H1 (cell line): ENCODE measurements at regions not wholly inside any gene's neighbourhood (a gene's known extent, or its start where the extent isn't known, plus 50 kb on each side); places are given as distances from the start of the nearest gene placed in this dataset.

Experiments
- CTCF ChIA-PET: fragments of 300-600 bp; sonication (Branson Sonifier 250); formaldehyde crosslinking; loops from one replicate; lab custom pipeline; 2021; ENCODE audit not compliant: partially characterized antibody; lab: Charles Lee
- POLR2A ChIA-PET: fragments of 300-600 bp; sonication (Branson Sonifier 250); formaldehyde crosslinking; loops from one replicate; lab custom pipeline; 2021; ENCODE audit warnings: inconsistent platforms; ENCODE audit not compliant: partially characterized antibody; lab: Charles Lee
- DNase-seq, 2 experiments: peaks; one replicate each; pipeline versions ENCODE4 v3.0.0 to v3.0.0-alpha.2; 2010 to 2022; ENCODE audit warnings: low spot score in 2 of 2, low read depth in 1 of 2, mixed read lengths in 1 of 2
- FAIRE-seq: peaks from 2 replicates; lab custom pipeline; 2011; peaks lifted over from hg19 to GRCh38; lab: Jason Lieb, UNC
- H2AFZ ChIP-seq: 2 replicates; pipeline ENCODE4 v1.8.1; 2012; ENCODE audit warnings: low read length, inconsistent platforms
- H2AK5ac ChIP-seq: 2 replicates; pipeline ENCODE4 v1.6.1; 2013; ENCODE audit warnings: low read depth, low read length
- H2BK120ac ChIP-seq: replicated peaks from 2 replicates; pipeline ENCODE3; 2013; ENCODE audit warnings: low read depth, low read length, inconsistent platforms
- H2BK12ac ChIP-seq: 2 replicates; pipeline ENCODE4 v1.6.1; 2013; ENCODE audit warnings: low read depth, low read length
- H2BK15ac ChIP-seq: 2 replicates; pipeline ENCODE4 v1.6.1; 2013; ENCODE audit warnings: low read length
- H2BK20ac ChIP-seq: 2 replicates; pipeline ENCODE4 v1.6.1; 2013; ENCODE audit warnings: low read length
- H2BK5ac ChIP-seq: 2 replicates; pipeline ENCODE4 v1.6.1; 2013; ENCODE audit warnings: low read depth, low read length
- H3K14ac ChIP-seq: 2 replicates; pipeline ENCODE4 v1.6.1; 2013; ENCODE audit warnings: inconsistent platforms; ENCODE audit not compliant: insufficient read length
- H3K18ac ChIP-seq: 2 replicates; pipeline ENCODE4 v1.6.1; 2013; ENCODE audit warnings: low read length; ENCODE audit errors: extremely low read depth
- H3K23ac ChIP-seq: 2 replicates; pipeline ENCODE4 v1.6.1; 2013; ENCODE audit warnings: inconsistent platforms; ENCODE audit not compliant: insufficient read length
- H3K23me2 ChIP-seq: 2 replicates; pipeline ENCODE4 v1.6.1; 2013; ENCODE audit warnings: low read depth, low read length
- H3K27ac ChIP-seq: 2 replicates; pipeline ENCODE4 v1.6.1; 2011; ENCODE audit warnings: low read depth, low read length, inconsistent platforms
- H3K27me3 ChIP-seq, 4 experiments: replicated peaks in 1 of 4; 1 replicate in 1 of 4; 2 replicates in 3 of 4; pipeline versions ENCODE4 v1.6.1 to v1.8.1; 2011 to 2013; ENCODE audit warnings: low read length in 3 of 4, mild to moderate bottlenecking in 3 of 4, inconsistent platforms in 2 of 4, mixed read lengths in 2 of 4, moderate library complexity in 1 of 4; ENCODE audit not compliant: control insufficient read depth in 3 of 4, insufficient read depth in 3 of 4; ENCODE audit errors: extremely low read depth in 1 of 4
- H3K36me3 ChIP-seq, 4 experiments: 2 replicates each; pipeline versions ENCODE4 v1.6.1 to v1.8.1; 2011 to 2013; ENCODE audit warnings: mild to moderate bottlenecking in 4 of 4, low read length in 3 of 4, moderate library complexity in 2 of 4, control low read depth in 1 of 4, inconsistent platforms in 1 of 4; ENCODE audit not compliant: insufficient read depth in 4 of 4, control insufficient read depth in 2 of 4
- H3K4ac ChIP-seq: replicated peaks from 2 replicates; pipeline ENCODE3; 2013; ENCODE audit warnings: low read length, low read depth, mixed read lengths, inconsistent platforms; ENCODE audit not compliant: insufficient read length
- H3K4me1 ChIP-seq, 4 experiments: replicated peaks in 1 of 4; 1 replicate in 1 of 4; 2 replicates in 3 of 4; pipeline versions ENCODE4 v1.6.1 to v1.8.1; 2011 to 2013; ENCODE audit warnings: low read length in 3 of 4, inconsistent platforms in 2 of 4, mixed read lengths in 1 of 4; ENCODE audit not compliant: insufficient read depth in 4 of 4, control insufficient read depth in 3 of 4
- H3K4me2 ChIP-seq, 2 experiments: 2 replicates each; pipeline versions ENCODE4 v1.6.1 to v1.8.1; 2011 to 2013; ENCODE audit warnings: low read depth in 2 of 2, low read length in 2 of 2, control low read depth in 1 of 2, inconsistent platforms in 1 of 2, mild to moderate bottlenecking in 1 of 2; ENCODE audit not compliant: insufficient read depth in 1 of 2
- H3K4me3 ChIP-seq, 4 experiments: fragments of 200-600, 300-600 bp in 1 of 4; sonication (generic), shearing (Covaris generic), sonication (Bioruptor Twin) in 1 of 4; 2 replicates each; pipeline versions ENCODE4 v1.5.1 to v1.8.1; 2011 to 2016; ENCODE audit warnings: low read length in 4 of 4, low read depth in 3 of 4, control low read depth in 2 of 4, inconsistent platforms in 2 of 4, mild to moderate bottlenecking in 2 of 4, mixed read lengths in 1 of 4, moderate library complexity in 1 of 4; ENCODE audit not compliant: insufficient read depth in 2 of 4; ENCODE audit errors: extremely low read depth in 1 of 4
- H3K56ac ChIP-seq: replicated peaks from 2 replicates; pipeline ENCODE3; 2013; ENCODE audit warnings: low read depth, mild to moderate bottlenecking, mixed read lengths, low read length, inconsistent platforms; ENCODE audit not compliant: insufficient read length
- H3K79me1 ChIP-seq: 2 replicates; pipeline ENCODE4 v1.6.1; 2013; ENCODE audit warnings: low read depth, low read length, control low read depth
- H3K79me2 ChIP-seq, 2 experiments: 2 replicates each; pipeline versions ENCODE4 v1.6.1 to v1.8.1; 2012 to 2013; ENCODE audit warnings: low read length in 2 of 2, mild to moderate bottlenecking in 2 of 2, inconsistent platforms in 1 of 2; ENCODE audit not compliant: insufficient read depth in 2 of 2, control insufficient read depth in 1 of 2
- H3K9ac ChIP-seq, 4 experiments: replicated peaks in 1 of 4; 1 replicate in 1 of 4; 2 replicates in 3 of 4; pipeline versions ENCODE4 v1.6.1 to v1.8.1; 2011 to 2013; ENCODE audit warnings: low read depth in 3 of 4, low read length in 3 of 4, control low read depth in 2 of 4, mild to moderate bottlenecking in 2 of 4, moderate library complexity in 2 of 4, inconsistent platforms in 1 of 4; ENCODE audit errors: extremely low read depth in 1 of 4
- H3K9me3 ChIP-seq, 2 experiments: 2 replicates each; pipeline versions ENCODE4 v1.6.1 to v1.8.1; 2012 to 2013; ENCODE audit warnings: mild to moderate bottlenecking in 2 of 2, moderate library complexity in 2 of 2, control low read depth in 1 of 2, inconsistent platforms in 1 of 2, low read depth in 1 of 2, low read length in 1 of 2, mixed read lengths in 1 of 2; ENCODE audit not compliant: insufficient read depth in 2 of 2
- H4K20me1 ChIP-seq, 2 experiments: replicated peaks in 1 of 2; 2 replicates each; pipeline versions ENCODE3 to v1.8.1; 2011 to 2013; ENCODE audit warnings: inconsistent platforms in 2 of 2, low read length in 2 of 2, mild to moderate bottlenecking in 1 of 2; ENCODE audit not compliant: insufficient read depth in 2 of 2, control insufficient read depth in 1 of 2
- H4K5ac ChIP-seq: 2 replicates; pipeline ENCODE4 v1.6.1; 2013; ENCODE audit warnings: low read length, low read depth, mixed read lengths, inconsistent platforms; ENCODE audit not compliant: insufficient read length
- H4K8ac ChIP-seq: 2 replicates; pipeline ENCODE4 v1.8.0; 2013; ENCODE audit warnings: mild to moderate bottlenecking, moderate library complexity, low read length, inconsistent platforms; ENCODE audit not compliant: insufficient read depth; ENCODE audit errors: extremely low read depth
- H4K91ac ChIP-seq: replicated peaks from 2 replicates; pipeline ENCODE3; 2013; ENCODE audit warnings: low read length, mixed read lengths, inconsistent platforms; ENCODE audit not compliant: insufficient read length
- ASH2L ChIP-seq: fragments of 200-600, 300-600 bp; sonication (generic); IDR thresholded peaks from one replicate; pipeline ENCODE4 v1.7.1; 2017; ENCODE audit warnings: low read length
- CHD2 ChIP-seq: IDR thresholded peaks from 2 replicates; pipeline ENCODE4 v1.6.1; 2012; ENCODE audit warnings: low read length, improper control_type of control experiment
- POU5F1 ChIP-seq: IDR thresholded peaks from 2 replicates; pipeline ENCODE4 v1.6.1; 2011; ENCODE audit warnings: low read depth, mild to moderate bottlenecking, low read length, moderate library complexity
- SP2 ChIP-seq: IDR thresholded peaks from 2 replicates; pipeline ENCODE4 v1.6.1; 2012; ENCODE audit warnings: mild to moderate bottlenecking, low read length, inconsistent platforms
- WGBS, 2 experiments: shearing (Covaris generic) in 1 of 2; methylation state at CpG; one replicate each; pipeline versions ENCODE4 v1.1.6 to v1.1.7; 2013 to 2015; ENCODE audit warnings: low lambda C conversion rate in 2 of 2, mixed read lengths in 2 of 2, inconsistent platforms in 1 of 2, low coverage in 1 of 2, missing lambda C conversion rate in 1 of 2; ENCODE audit not compliant: insufficient replicate concordance in 2 of 2, insufficient coverage in 1 of 2, insufficient read length in 1 of 2; ENCODE audit errors: extremely low coverage in 1 of 2, missing lambda C conversion rate in 1 of 2; 5-methylcytosine and 5-hydroxymethylcytosine counted together
- TF ChIP-seq, protein P1 (sequence below): IDR thresholded peaks from 2 replicates; pipeline ENCODE4 v1.6.1; 2012; ENCODE audit warnings: inconsistent platforms

DNA sequence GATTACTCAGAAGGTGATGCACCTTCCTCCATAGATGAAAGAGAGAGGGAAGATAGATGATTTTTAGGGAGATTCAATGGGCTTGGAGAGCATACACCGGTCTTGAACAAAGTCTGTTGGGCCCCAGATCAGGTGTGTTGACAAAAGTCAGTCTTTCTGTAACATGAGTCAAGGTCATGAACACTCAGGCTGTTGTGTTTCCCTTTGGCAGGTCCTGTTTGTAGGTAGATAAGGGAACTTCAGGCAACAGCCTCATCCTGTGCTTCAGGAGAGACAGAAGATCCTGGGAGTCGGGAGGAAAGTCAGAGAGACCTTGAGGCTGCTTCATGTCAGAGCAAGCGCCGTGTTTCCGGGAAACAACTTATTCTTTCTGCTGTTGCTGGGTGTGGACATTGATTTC, 703.1 kb downstream of the BRD1 start:
- FAIRE-seq (peak; percentile 69), DNase-seq (no peak)
- no peak overlapping the region for H3K27ac ChIP-seq
- H4K20me1 ChIP-seq: peaks cover 0 to 4% of the 10 kb centered on the region in 2 experiments
- H2BK15ac ChIP-seq: no peak overlapping the region
- H3K27me3 ChIP-seq: no peaks in the 10 kb centered on the region
- H3K9ac ChIP-seq: no peak overlapping the region
- H3K14ac ChIP-seq: no peak overlapping the region
- H3K79me2 ChIP-seq: no peaks in the 10 kb centered on the region
- peaks cover 0 to 9% (median 3%) of the 10 kb centered on the region in 4 experiments; a peak in 6 of 7 replicates for H3K4me1 ChIP-seq
- H2AK5ac ChIP-seq: no peak overlapping the region
- H3K18ac ChIP-seq: no peak overlapping the region
- H2BK20ac ChIP-seq: no peak overlapping the region
- H3K4ac ChIP-seq: no peak overlapping the region
- H3K9me3 ChIP-seq: no peaks in the 10 kb centered on the region
- 91% methylated on average over 5 of the region's 5 CpGs; no CpG with 5 or more reads in 1 of the 2 experiments for WGBS, 2 experiments
- no peak overlapping the region for H4K8ac ChIP-seq
- ChIA-PET POLR2A (no interaction called here), CTCF (no interaction called here)
- H3K36me3 ChIP-seq: no peaks in the 10 kb centered on the region
- H3K23me2 ChIP-seq: peaks cover 4% of the 10 kb centered on the region
- no peak overlapping the region for H3K23ac ChIP-seq
- no peak overlapping the region for H3K4me3 ChIP-seq
- no peak overlapping the region for H2BK5ac ChIP-seq
- no peak overlapping the region for H2AFZ ChIP-seq
- no peak overlapping the region for H2BK12ac ChIP-seq
- TF ChIP-seq ASH2L (no peak), POU5F1 (no peak), CHD2 (no peak), SP2 (no peak)
- TF ChIP-seq, protein P1, sequence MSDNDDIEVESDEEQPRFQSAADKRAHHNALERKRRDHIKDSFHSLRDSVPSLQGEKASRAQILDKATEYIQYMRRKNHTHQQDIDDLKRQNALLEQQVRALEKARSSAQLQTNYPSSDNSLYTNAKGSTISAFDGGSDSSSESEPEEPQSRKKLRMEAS: no peak
- no peak overlapping the region for H3K4me2 ChIP-seq
- H2BK120ac ChIP-seq: no peak overlapping the region
- H4K91ac ChIP-seq: no peak overlapping the region
- H3K56ac ChIP-seq: no peak overlapping the region
- no peak overlapping the region for H4K5ac ChIP-seq
- H3K79me1 ChIP-seq: no peaks in the 10 kb centered on the region; the same call in 1 of the 2 replicates
